Embryonic facial prominence (tissue), 1 donor: ENCODE measurements at regions not wholly inside any gene's neighbourhood (a gene's known extent, or its start where the extent isn't known, plus 50 kb on each side); places are given as distances from the start of the nearest gene placed in this dataset.

Experiments
- DNase-seq: peaks from one replicate; pipeline ENCODE4 v3.0.0-alpha.2; 2016; ENCODE audit errors: extremely low spot score

- no peak for DNase-seq
Measured at GRCh38 chr1:185581020-185581419, 153.2 kb upstream of the HMCN1 start.

- DNase-seq, result no peak
Measured at GRCh38 chr1:185578293-185578692, 155.9 kb upstream of the HMCN1 start.

GRCh38 chr1:185574139-185574875 lies 159.9 kb upstream of the HMCN1 start:
- no peak for DNase-seq

GRCh38 chr1:185573677-185574076 lies 160.5 kb upstream of the HMCN1 start:
- DNase-seq, result no peak

- no peak for DNase-seq
Measured at GRCh38 chr1:185573162-185573561, 161.0 kb upstream of the HMCN1 start.

GRCh38 chr1:185570962-185571361 lies 163.2 kb upstream of the HMCN1 start:
- DNase-seq, result no peak

- DNase-seq, result no peak
Measured at GRCh38 chr1:185568155-185569123, 165.8 kb upstream of the HMCN1 start.

- no peak for DNase-seq
Measured at GRCh38 chr1:185567440-185567839, 166.8 kb upstream of the HMCN1 start.

GRCh38 chr1:185566995-185567394 lies 167.2 kb upstream of the HMCN1 start:
- DNase-seq, result no peak

GRCh38 chr1:185565302-185565701 lies 168.9 kb upstream of the HMCN1 start:
- no peak for DNase-seq

GRCh38 chr1:185564816-185565215 lies 169.4 kb upstream of the HMCN1 start:
- DNase-seq, result no peak

- no peak for DNase-seq
Measured at GRCh38 chr1:185562461-185563359, 171.5 kb upstream of the HMCN1 start.

- DNase-seq, result no peak
Measured at GRCh38 chr1:185561629-185562028, 172.6 kb upstream of the HMCN1 start.

GRCh38 chr1:185560760-185561159 lies 173.4 kb upstream of the HMCN1 start:
- no peak for DNase-seq

- no peak for DNase-seq
Measured at GRCh38 chr1:185559684-185560331, 174.4 kb upstream of the HMCN1 start.

- no peak for DNase-seq
Measured at GRCh38 chr1:185559151-185559550, 175.0 kb upstream of the HMCN1 start.

GRCh38 chr1:185556561-185556960 lies 177.6 kb upstream of the HMCN1 start:
- DNase-seq, result no peak

GRCh38 chr1:185555743-185556142 lies 178.4 kb upstream of the HMCN1 start:
- DNase-seq, result no peak

GRCh38 chr1:185551008-185551407 lies 183.2 kb upstream of the HMCN1 start:
- DNase-seq, result no peak

- DNase-seq, result no peak
Measured at GRCh38 chr1:185549906-185550305, 184.3 kb upstream of the HMCN1 start.

- no peak for DNase-seq
Measured at GRCh38 chr1:185546029-185546428, 188.2 kb upstream of the HMCN1 start.
